WTC11 (cell line): ENCODE measurements at regions not wholly inside any gene's neighbourhood (a gene's known extent, or its start where the extent isn't known, plus 50 kb on each side); places are given as distances from the start of the nearest gene placed in this dataset.

Source experiments
- ATAC-seq: fragments of 200-7000 bp; cut with Tn5 transposase; 2 replicates; pipeline ENCODE4 v1.10.0; 2021; ENCODE audit warnings: mild to moderate bottlenecking, moderate library complexity
- CTCF ChIA-PET: fragments of 300-600 bp; sonication (Branson Sonifier 250); formaldehyde crosslinking; loops from one replicate; lab custom pipeline; 2021; ENCODE audit warnings: antibody characterized with exemption; lab: Charles Lee
- POLR2A ChIA-PET: fragments of 350-600 bp; sonication (Branson Sonifier 250); formaldehyde crosslinking; loops from one replicate; lab custom pipeline; 2021; ENCODE audit warnings: antibody characterized with exemption; lab: Charles Lee
- DNase-seq: peaks from one replicate; pipeline ENCODE4 v3.0.0; 2021; ENCODE audit warnings: low spot score
- H3K27ac Mint-ChIP-seq: 2 replicates; pipeline ENCODE4 v1.8.0; 2021; ENCODE audit warnings: mixed read lengths
- H3K27me3 Mint-ChIP-seq: 2 replicates; pipeline ENCODE4 v1.8.0; 2021; ENCODE audit warnings: low read depth, mild to moderate bottlenecking, moderate library complexity, mixed read lengths
- H3K36me3 Mint-ChIP-seq: 2 replicates; pipeline ENCODE4 v1.8.0; 2021; ENCODE audit warnings: mixed read lengths
- H3K4me1 Mint-ChIP-seq: 2 replicates; pipeline ENCODE4 v1.8.0; 2022; ENCODE audit warnings: mixed read lengths
- H3K4me3 Mint-ChIP-seq: 2 replicates; pipeline ENCODE4 v1.8.0; 2021; ENCODE audit warnings: mild to moderate bottlenecking, moderate library complexity, mixed read lengths
- H3K9me3 Mint-ChIP-seq: 2 replicates; pipeline ENCODE4 v1.8.0; 2021; ENCODE audit warnings: mixed read lengths
- ATF1 ChIP-seq: sonication (generic); formaldehyde crosslinking; IDR thresholded peaks from 2 replicates; pipeline ENCODE4 v1.8.1; 2023; ENCODE audit warnings: mild to moderate bottlenecking, moderate library complexity, missing genetic modification reagents
- CBFB ChIP-seq: sonication (generic); formaldehyde crosslinking; IDR thresholded peaks from 2 replicates; pipeline ENCODE4 v1.8.1; 2022; ENCODE audit warnings: mild to moderate bottlenecking, low read depth, missing genetic modification reagents
- EMX1 ChIP-seq: fragments of 250-450 bp; sonication (Bioruptor Pico); IDR thresholded peaks from 2 replicates; pipeline ENCODE4 v1.8.0; 2021; ENCODE audit warnings: mild to moderate bottlenecking
- FOXP1 ChIP-seq: sonication (generic); formaldehyde crosslinking; IDR thresholded peaks from 2 replicates; pipeline ENCODE4 v1.8.0; 2022; ENCODE audit warnings: missing genetic modification reagents, mild to moderate bottlenecking, moderate library complexity, borderline replicate concordance
- MYBL2 ChIP-seq: sonication (generic); formaldehyde crosslinking; IDR thresholded peaks from 2 replicates; pipeline ENCODE4 v1.8.1; 2023; ENCODE audit warnings: mild to moderate bottlenecking, moderate library complexity, missing genetic modification reagents
- NFYB ChIP-seq: sonication (generic); formaldehyde crosslinking; conservative IDR thresholded peaks from 2 replicates; pipeline ENCODE4 v1.8.0; 2022; ENCODE audit warnings: low read depth, missing genetic modification reagents
- RELA ChIP-seq: sonication (generic); formaldehyde crosslinking; IDR thresholded peaks from 2 replicates; pipeline ENCODE4 v1.8.1; 2022; ENCODE audit warnings: missing genetic modification reagents, mild to moderate bottlenecking, borderline replicate concordance
- SMAD4 ChIP-seq: sonication (generic); formaldehyde crosslinking; IDR thresholded peaks from 2 replicates; pipeline ENCODE4 v1.8.0; 2022; ENCODE audit warnings: mild to moderate bottlenecking, missing genetic modification reagents
- SOX15 ChIP-seq: fragments of 250-450 bp; sonication (Bioruptor Pico); IDR thresholded peaks from 2 replicates; pipeline ENCODE4 v1.9.0; 2021; ENCODE audit warnings: mild to moderate bottlenecking
- USF1 ChIP-seq: sonication (generic); formaldehyde crosslinking; IDR thresholded peaks from 2 replicates; pipeline ENCODE4 v1.8.0; 2022; ENCODE audit warnings: mild to moderate bottlenecking, missing genetic modification reagents
- ZNF121 ChIP-seq: sonication (generic); formaldehyde crosslinking; IDR thresholded peaks from 2 replicates; pipeline ENCODE4 v1.8.0; 2023; ENCODE audit warnings: missing genetic modification reagents
- TF ChIP-seq, protein P1 (sequence below): sonication (generic); formaldehyde crosslinking; conservative IDR thresholded peaks from 2 replicates; pipeline ENCODE4 v1.8.1; 2022; ENCODE audit warnings: mild to moderate bottlenecking, missing genetic modification reagents
- TF ChIP-seq, protein P2 (sequence below): sonication (generic); formaldehyde crosslinking; IDR thresholded peaks from 2 replicates; pipeline ENCODE4 v1.8.1; 2023; ENCODE audit warnings: mild to moderate bottlenecking, moderate library complexity, missing genetic modification reagents
- TF ChIP-seq, protein P3 (sequence below): sonication (generic); formaldehyde crosslinking; IDR thresholded peaks from 2 replicates; pipeline ENCODE4 v1.8.0; 2022; ENCODE audit warnings: missing genetic modification reagents
- TF ChIP-seq, protein P4 (sequence below): sonication (generic); formaldehyde crosslinking; IDR thresholded peaks from 2 replicates; pipeline ENCODE4 v1.8.0; 2022; ENCODE audit warnings: mild to moderate bottlenecking, missing genetic modification reagents
- TF ChIP-seq, protein P5 (sequence below): sonication (generic); formaldehyde crosslinking; IDR thresholded peaks from 2 replicates; pipeline ENCODE4 v1.8.1; 2022; ENCODE audit warnings: low read depth, mild to moderate bottlenecking, moderate library complexity, missing genetic modification reagents, borderline replicate concordance
- TF ChIP-seq, protein P6 (sequence below): sonication (generic); formaldehyde crosslinking; IDR thresholded peaks from 2 replicates; pipeline ENCODE4 v1.8.0; 2022; ENCODE audit warnings: mild to moderate bottlenecking, missing genetic modification reagents

DNA sequence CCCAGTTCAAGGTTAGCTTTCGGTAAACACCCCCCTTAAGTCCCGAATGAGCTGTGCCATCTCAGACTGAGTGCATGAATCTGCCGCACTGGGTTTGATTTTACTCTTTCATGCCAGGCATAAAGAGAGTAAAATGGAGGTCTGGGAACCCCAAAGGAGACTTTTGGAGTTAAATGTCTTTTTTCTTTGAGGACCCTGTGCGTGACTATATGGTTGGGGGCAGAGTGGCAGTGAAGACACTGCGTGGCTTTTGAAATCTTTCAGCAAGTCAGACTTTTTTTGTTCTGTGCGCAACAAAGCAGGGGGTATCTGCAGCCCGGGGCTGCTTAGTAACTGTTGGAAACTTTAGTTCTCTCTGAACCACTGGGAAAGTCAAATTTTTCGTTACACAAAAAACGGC lies 392.9 kb upstream of the SALL1 start:
- Mint-ChIP-seq H3K36me3 (no peaks in the 10 kb centered on the region), H3K27me3 (no peaks in the 10 kb centered on the region), H3K27ac (peak overlapping the region; percentile 83), H3K4me3 (no peak overlapping the region), H3K9me3 (no peaks in the 10 kb centered on the region), H3K4me1 (peaks cover 73% of the 10 kb centered on the region)
- DNase-seq (no peak), ATAC-seq (no peak)
- CTCF ChIA-PET, result interaction anchor here (1.0 kb wide), 1 partner anchor 12 kb away, joined by 3 read pairs; no protein-coding TSS in a partner anchor
- TF ChIP-seq ATF1 (no peak), SMAD4 (no peak), ZNF121 (CRISPR knock-in tag) (no peak), NFYB (no peak)
- TF ChIP-seq, protein P1, sequence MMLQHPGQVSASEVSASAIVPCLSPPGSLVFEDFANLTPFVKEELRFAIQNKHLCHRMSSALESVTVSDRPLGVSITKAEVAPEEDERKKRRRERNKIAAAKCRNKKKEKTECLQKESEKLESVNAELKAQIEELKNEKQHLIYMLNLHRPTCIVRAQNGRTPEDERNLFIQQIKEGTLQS (CRISPR knock-in tag), result no peak
- TF ChIP-seq, protein P2, sequence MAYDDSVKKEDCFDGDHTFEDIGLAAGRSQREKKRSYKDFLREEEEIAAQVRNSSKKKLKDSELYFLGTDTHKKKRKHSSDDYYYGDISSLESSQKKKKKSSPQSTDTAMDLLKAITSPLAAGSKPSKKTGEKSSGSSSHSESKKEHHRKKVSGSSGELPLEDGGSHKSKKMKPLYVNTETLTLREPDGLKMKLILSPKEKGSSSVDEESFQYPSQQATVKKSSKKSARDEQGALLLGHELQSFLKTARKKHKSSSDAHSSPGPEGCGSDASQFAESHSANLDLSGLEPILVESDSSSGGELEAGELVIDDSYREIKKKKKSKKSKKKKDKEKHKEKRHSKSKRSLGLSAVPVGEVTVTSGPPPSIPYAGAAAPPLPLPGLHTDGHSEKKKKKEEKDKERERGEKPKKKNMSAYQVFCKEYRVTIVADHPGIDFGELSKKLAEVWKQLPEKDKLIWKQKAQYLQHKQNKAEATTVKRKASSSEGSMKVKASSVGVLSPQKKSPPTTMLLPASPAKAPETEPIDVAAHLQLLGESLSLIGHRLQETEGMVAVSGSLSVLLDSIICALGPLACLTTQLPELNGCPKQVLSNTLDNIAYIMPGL (CRISPR knock-in tag), result no peak
- TF ChIP-seq, protein P3, sequence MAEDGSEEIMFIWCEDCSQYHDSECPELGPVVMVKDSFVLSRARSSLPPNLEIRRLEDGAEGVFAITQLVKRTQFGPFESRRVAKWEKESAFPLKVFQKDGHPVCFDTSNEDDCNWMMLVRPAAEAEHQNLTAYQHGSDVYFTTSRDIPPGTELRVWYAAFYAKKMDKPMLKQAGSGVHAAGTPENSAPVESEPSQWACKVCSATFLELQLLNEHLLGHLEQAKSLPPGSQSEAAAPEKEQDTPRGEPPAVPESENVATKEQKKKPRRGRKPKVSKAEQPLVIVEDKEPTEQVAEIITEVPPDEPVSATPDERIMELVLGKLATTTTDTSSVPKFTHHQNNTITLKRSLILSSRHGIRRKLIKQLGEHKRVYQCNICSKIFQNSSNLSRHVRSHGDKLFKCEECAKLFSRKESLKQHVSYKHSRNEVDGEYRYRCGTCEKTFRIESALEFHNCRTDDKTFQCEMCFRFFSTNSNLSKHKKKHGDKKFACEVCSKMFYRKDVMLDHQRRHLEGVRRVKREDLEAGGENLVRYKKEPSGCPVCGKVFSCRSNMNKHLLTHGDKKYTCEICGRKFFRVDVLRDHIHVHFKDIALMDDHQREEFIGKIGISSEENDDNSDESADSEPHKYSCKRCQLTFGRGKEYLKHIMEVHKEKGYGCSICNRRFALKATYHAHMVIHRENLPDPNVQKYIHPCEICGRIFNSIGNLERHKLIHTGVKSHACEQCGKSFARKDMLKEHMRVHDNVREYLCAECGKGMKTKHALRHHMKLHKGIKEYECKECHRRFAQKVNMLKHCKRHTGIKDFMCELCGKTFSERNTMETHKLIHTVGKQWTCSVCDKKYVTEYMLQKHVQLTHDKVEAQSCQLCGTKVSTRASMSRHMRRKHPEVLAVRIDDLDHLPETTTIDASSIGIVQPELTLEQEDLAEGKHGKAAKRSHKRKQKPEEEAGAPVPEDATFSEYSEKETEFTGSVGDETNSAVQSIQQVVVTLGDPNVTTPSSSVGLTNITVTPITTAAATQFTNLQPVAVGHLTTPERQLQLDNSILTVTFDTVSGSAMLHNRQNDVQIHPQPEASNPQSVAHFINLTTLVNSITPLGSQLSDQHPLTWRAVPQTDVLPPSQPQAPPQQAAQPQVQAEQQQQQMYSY (CRISPR knock-in tag), result no peak
- POLR2A ChIA-PET, result no interaction called here

DNA sequence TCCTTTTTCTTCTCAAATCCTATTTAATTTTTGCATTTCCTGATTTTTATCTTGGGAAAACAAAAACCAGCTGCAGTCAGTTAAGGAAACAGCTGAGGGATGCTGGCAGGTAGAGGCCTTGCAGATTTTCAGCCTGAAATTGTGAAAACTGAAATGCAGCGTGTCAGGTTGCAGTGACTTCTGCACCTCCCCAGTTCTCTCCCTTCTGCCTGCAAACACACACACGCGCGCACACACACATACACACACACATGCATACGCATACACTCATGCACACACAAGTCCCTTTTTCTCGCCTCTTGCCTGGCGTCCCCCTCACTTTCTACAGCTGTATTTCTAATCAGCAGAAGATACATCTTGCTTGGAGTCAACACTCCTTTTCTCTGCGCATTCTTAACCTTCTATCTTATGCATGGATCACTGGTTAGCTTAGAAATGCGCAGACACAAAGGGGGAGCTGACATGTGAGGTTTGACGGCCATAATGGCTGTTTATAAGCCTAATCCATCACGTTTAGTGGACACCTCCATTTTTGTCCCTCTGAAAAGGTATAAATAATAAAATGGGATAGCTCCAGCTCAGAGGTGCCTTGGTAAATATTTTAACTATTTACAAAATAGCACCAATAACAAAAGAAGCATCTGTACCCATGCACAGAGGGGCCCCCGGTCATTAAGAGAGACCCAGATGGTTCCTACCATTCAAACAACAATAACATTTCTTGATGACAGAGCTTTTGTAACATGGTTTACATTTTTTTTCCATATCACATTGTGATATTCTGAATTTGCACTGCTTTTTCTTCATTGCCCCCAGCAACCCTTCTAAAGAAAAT lies 392.1 kb upstream of the SALL1 start:
- H3K4me3 Mint-ChIP-seq, result no peak overlapping the region
- no peak for DNase-seq
- ChIA-PET CTCF (interaction anchor here (1.1 kb wide), 1 partner anchor 81 kb away, joined by 3 read pairs; no protein-coding TSS in a partner anchor), POLR2A (no interaction called here)
- no peak for ATAC-seq
- H3K4me1 Mint-ChIP-seq, result peaks cover 80% of the 10 kb centered on the region
- H3K27ac Mint-ChIP-seq, result peak overlapping the region; percentile 92
- H3K27me3 Mint-ChIP-seq, result no peaks in the 10 kb centered on the region
- TF ChIP-seq EMX1 (CRISPR knock-in tag), result no peak
- TF ChIP-seq, protein P4, sequence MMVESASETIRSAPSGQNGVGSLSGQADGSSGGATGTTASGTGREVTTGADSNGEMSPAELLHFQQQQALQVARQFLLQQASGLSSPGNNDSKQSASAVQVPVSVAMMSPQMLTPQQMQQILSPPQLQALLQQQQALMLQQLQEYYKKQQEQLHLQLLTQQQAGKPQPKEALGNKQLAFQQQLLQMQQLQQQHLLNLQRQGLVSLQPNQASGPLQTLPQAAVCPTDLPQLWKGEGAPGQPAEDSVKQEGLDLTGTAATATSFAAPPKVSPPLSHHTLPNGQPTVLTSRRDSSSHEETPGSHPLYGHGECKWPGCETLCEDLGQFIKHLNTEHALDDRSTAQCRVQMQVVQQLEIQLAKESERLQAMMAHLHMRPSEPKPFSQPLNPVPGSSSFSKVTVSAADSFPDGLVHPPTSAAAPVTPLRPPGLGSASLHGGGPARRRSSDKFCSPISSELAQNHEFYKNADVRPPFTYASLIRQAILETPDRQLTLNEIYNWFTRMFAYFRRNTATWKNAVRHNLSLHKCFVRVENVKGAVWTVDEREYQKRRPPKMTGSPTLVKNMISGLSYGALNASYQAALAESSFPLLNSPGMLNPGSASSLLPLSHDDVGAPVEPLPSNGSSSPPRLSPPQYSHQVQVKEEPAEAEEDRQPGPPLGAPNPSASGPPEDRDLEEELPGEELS (CRISPR knock-in tag), result peak; percentile 25; the same call in 1 of the 2 replicates
- no peaks in the 10 kb centered on the region for H3K9me3 Mint-ChIP-seq
- H3K36me3 Mint-ChIP-seq, result no peaks in the 10 kb centered on the region

- DNase-seq (no peak), ATAC-seq (no peak)
- Mint-ChIP-seq H3K9me3 (no peaks in the 10 kb centered on the region), H3K27me3 (no peaks in the 10 kb centered on the region), H3K4me1 (peaks cover 86% of the 10 kb centered on the region), H3K36me3 (no peaks in the 10 kb centered on the region), H3K27ac (peak overlapping the region; percentile 84), H3K4me3 (no peak overlapping the region)
- TF ChIP-seq FOXP1 (CRISPR knock-in tag), result no peak
- TF ChIP-seq MYBL2, result no peak
- TF ChIP-seq, protein P5, sequence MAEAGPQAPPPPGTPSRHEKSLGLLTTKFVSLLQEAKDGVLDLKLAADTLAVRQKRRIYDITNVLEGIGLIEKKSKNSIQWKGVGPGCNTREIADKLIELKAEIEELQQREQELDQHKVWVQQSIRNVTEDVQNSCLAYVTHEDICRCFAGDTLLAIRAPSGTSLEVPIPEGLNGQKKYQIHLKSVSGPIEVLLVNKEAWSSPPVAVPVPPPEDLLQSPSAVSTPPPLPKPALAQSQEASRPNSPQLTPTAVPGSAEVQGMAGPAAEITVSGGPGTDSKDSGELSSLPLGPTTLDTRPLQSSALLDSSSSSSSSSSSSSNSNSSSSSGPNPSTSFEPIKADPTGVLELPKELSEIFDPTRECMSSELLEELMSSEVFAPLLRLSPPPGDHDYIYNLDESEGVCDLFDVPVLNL (CRISPR knock-in tag), result no peak
- no peak for TF ChIP-seq SMAD4
- no peak for TF ChIP-seq SOX15 (CRISPR knock-in tag)
- no peak for TF ChIP-seq RELA (CRISPR knock-in tag)
- TF ChIP-seq, protein P6, sequence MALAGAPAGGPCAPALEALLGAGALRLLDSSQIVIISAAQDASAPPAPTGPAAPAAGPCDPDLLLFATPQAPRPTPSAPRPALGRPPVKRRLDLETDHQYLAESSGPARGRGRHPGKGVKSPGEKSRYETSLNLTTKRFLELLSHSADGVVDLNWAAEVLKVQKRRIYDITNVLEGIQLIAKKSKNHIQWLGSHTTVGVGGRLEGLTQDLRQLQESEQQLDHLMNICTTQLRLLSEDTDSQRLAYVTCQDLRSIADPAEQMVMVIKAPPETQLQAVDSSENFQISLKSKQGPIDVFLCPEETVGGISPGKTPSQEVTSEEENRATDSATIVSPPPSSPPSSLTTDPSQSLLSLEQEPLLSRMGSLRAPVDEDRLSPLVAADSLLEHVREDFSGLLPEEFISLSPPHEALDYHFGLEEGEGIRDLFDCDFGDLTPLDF, result no peak
- TF ChIP-seq CBFB (CRISPR knock-in tag), result no peak
- TF ChIP-seq USF1 (CRISPR knock-in tag), result no peak
- CTCF ChIA-PET, result no interaction called here
- POLR2A ChIA-PET, result no interaction called here
Observed at GRCh38 chr16:51540259-51540658, 389.2 kb upstream of the SALL1 start.
